Sigmoid colon (tissue), 4 donors: ENCODE measurements at regions not wholly inside any gene's neighbourhood (a gene's known extent, or its start where the extent isn't known, plus 50 kb on each side); places are given as distances from the start of the nearest gene placed in this dataset.

Experiments
- POLR2A ChIP-seq, 2 donors: fragments of 450-650 bp; IDR thresholded peaks; one replicate each; pipeline ENCODE4 v1.6.1; 2016; ENCODE audit warnings: antibody characterized with exemption in 2 of 2, mild to moderate bottlenecking in 2 of 2, moderate library complexity in 2 of 2
- POLR2AphosphoS5 ChIP-seq, 4 donors: sonication (generic); formaldehyde crosslinking; IDR thresholded peaks; one replicate each; pipeline ENCODE4 v1.6.1; 2017; ENCODE audit warnings: antibody characterized with exemption in 4 of 4
- TF ChIP-seq, protein P1 (sequence below), 4 experiments: fragments of 450-650 bp in 3 of 4; fragments of 200-600 bp in 1 of 4; IDR thresholded peaks; one replicate each; pipeline ENCODE4 v1.5.1; 2016 to 2019; ENCODE audit warnings: antibody characterized with exemption in 4 of 4, mild to moderate bottlenecking in 3 of 4, moderate library complexity in 2 of 4

DNA sequence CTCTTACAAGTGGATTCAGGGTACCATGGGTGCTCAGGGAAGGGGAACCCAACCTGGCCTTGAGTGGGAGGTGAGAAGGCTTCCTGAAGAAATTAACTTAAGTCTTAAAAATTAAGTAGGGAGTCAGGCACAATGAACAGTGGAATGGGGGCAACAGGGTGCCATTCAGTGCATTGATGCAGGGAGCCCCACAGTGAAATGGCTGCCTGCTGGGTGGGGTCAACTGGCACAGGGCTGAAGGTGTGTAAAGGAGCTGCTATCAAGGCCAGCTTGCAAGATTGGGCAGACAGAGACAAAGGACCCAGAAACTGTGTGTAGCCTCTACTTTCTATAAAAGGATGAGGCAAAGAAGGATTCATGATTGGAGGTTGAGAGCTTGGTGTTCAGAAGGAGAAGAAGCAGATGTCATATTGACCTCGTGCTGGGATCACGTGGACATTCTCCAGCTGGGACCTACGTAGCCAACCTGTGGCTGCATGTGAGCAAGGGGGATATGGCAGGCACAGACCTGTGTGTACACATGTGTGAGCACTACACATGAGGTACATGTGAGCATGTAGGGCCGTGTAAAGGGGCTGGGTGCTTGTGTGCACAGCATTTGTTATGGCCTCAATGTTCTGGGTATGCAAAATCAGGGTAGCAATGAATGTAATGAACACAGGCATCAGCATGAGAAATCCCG lies 209.5 kb upstream of the HAAO start:
- TF ChIP-seq, protein P1, sequence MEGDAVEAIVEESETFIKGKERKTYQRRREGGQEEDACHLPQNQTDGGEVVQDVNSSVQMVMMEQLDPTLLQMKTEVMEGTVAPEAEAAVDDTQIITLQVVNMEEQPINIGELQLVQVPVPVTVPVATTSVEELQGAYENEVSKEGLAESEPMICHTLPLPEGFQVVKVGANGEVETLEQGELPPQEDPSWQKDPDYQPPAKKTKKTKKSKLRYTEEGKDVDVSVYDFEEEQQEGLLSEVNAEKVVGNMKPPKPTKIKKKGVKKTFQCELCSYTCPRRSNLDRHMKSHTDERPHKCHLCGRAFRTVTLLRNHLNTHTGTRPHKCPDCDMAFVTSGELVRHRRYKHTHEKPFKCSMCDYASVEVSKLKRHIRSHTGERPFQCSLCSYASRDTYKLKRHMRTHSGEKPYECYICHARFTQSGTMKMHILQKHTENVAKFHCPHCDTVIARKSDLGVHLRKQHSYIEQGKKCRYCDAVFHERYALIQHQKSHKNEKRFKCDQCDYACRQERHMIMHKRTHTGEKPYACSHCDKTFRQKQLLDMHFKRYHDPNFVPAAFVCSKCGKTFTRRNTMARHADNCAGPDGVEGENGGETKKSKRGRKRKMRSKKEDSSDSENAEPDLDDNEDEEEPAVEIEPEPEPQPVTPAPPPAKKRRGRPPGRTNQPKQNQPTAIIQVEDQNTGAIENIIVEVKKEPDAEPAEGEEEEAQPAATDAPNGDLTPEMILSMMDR (IDR thresholded peaks at IDR 0.05): no peak
- no peak for TF ChIP-seq POLR2A (IDR thresholded peaks at IDR 0.05)
- TF ChIP-seq POLR2AphosphoS5 (IDR thresholded peaks at IDR 0.05): no peak
